CD14-positive monocyte (primary cell): ENCODE measurements at regions not wholly inside any gene's neighbourhood (a gene's known extent, or its start where the extent isn't known, plus 50 kb on each side); places are given as distances from the start of the nearest gene placed in this dataset.

ENCODE experiments used
- DNase-seq, 3 donors: peaks; one replicate each; pipeline ENCODE4 v3.0.0-alpha.2; 2011 to 2022
- H2AFZ ChIP-seq: 2 replicates; pipeline ENCODE4 v1.6.0; 2012; ENCODE audit warnings: mild to moderate bottlenecking, low read depth, low read length, inconsistent platforms; ENCODE audit not compliant: insufficient read depth, poor library complexity, severe bottlenecking
- H3K27ac ChIP-seq, 2 donors: 1 replicate in 1 of 2; 2 replicates in 1 of 2; pipeline ENCODE4 v1.5.1; 2012 to 2013; ENCODE audit warnings: low read length in 2 of 2, control low read depth in 1 of 2, inconsistent platforms in 1 of 2, low read depth in 1 of 2, mild to moderate bottlenecking in 1 of 2
- H3K27me3 ChIP-seq, 2 donors: one replicate each; pipeline versions ENCODE4 v1.6.0 to v1.6.1; 2011 to 2013; ENCODE audit warnings: low read length in 2 of 2; ENCODE audit not compliant: control insufficient read depth in 2 of 2, insufficient read depth in 2 of 2
- H3K36me3 ChIP-seq, 2 donors: replicated peaks in 1 of 2; 1 replicate in 1 of 2; 2 replicates in 1 of 2; pipeline versions ENCODE4 v1.5.1 to v1.6.1; 2012 to 2013; ENCODE audit warnings: low read length in 2 of 2, control low read depth in 1 of 2, inconsistent platforms in 1 of 2, mild to moderate bottlenecking in 1 of 2; ENCODE audit not compliant: insufficient read depth in 2 of 2, control insufficient read depth in 1 of 2
- H3K4me1 ChIP-seq, 2 donors: 1 replicate in 1 of 2; 2 replicates in 1 of 2; pipeline versions ENCODE4 v1.5.1 to v1.6.1; 2012 to 2013; ENCODE audit warnings: low read length in 2 of 2, control low read depth in 1 of 2, inconsistent platforms in 1 of 2, mild to moderate bottlenecking in 1 of 2, moderate library complexity in 1 of 2; ENCODE audit not compliant: insufficient read depth in 2 of 2, control insufficient read depth in 1 of 2
- H3K4me2 ChIP-seq: replicated peaks from 2 replicates; pipeline ENCODE3; 2012; ENCODE audit warnings: low read length, moderate library complexity, mild to moderate bottlenecking; ENCODE audit not compliant: poor library complexity, severe bottlenecking; ENCODE audit errors: extremely low read depth
- H3K4me3 ChIP-seq, 3 experiments: fragments of 200-600 bp in 1 of 3; sonication (generic) in 1 of 3; replicated peaks in 1 of 3; 1 replicate in 2 of 3; 2 replicates in 1 of 3; pipeline ENCODE4 v1.5.1; 2011 to 2013; ENCODE audit warnings: low read length in 3 of 3, mild to moderate bottlenecking in 3 of 3, control low read depth in 2 of 3, low read depth in 2 of 3, inconsistent platforms in 1 of 3, moderate library complexity in 1 of 3
- H3K79me2 ChIP-seq: 2 replicates; pipeline ENCODE4 v1.6.0; 2012; ENCODE audit warnings: mild to moderate bottlenecking, control low read depth, inconsistent platforms, low read length, moderate library complexity; ENCODE audit not compliant: insufficient read depth
- H3K9ac ChIP-seq: 2 replicates; pipeline ENCODE4 v1.6.0; 2017; ENCODE audit warnings: low read length, mild to moderate bottlenecking; ENCODE audit not compliant: insufficient read depth, poor library complexity, severe bottlenecking
- H3K9me3 ChIP-seq, 2 donors: replicated peaks in 1 of 2; 1 replicate in 1 of 2; 2 replicates in 1 of 2; pipeline versions ENCODE4 v1.5.1 to v1.6.1; 2012 to 2013; ENCODE audit warnings: low read length in 2 of 2, control low read depth in 1 of 2; ENCODE audit not compliant: control insufficient read depth in 1 of 2, insufficient read depth in 1 of 2
- H4K20me1 ChIP-seq: 2 replicates; pipeline ENCODE4 v1.6.0; 2012; ENCODE audit warnings: mild to moderate bottlenecking, low read length, control low read depth, moderate library complexity; ENCODE audit not compliant: insufficient read depth
- H3K27ac Mint-ChIP-seq, 7 donors: one replicate each; pipeline ENCODE4 v1.8.0; 2020; ENCODE audit warnings: mild to moderate bottlenecking in 7 of 7, mixed read lengths in 7 of 7, moderate library complexity in 6 of 7, inconsistent platforms in 2 of 7
- H3K27me3 Mint-ChIP-seq, 3 donors: one replicate each; pipeline ENCODE4 v1.8.0; 2021 to 2022; ENCODE audit warnings: low read depth in 3 of 3, mild to moderate bottlenecking in 3 of 3, mixed read lengths in 3 of 3, moderate library complexity in 3 of 3, inconsistent platforms in 1 of 3
- H3K36me3 Mint-ChIP-seq, 2 donors: one replicate each; pipeline ENCODE4 v1.8.0; 2020; ENCODE audit warnings: mixed read lengths in 2 of 2, inconsistent platforms in 1 of 2, mild to moderate bottlenecking in 1 of 2
- H3K4me1 Mint-ChIP-seq: one replicate; pipeline ENCODE4 v1.8.0; 2020; ENCODE audit warnings: mild to moderate bottlenecking, mixed read lengths
- H3K4me3 Mint-ChIP-seq, 2 donors: one replicate each; pipeline ENCODE4 v1.8.0; 2020; ENCODE audit warnings: mild to moderate bottlenecking in 2 of 2, mixed read lengths in 2 of 2, moderate library complexity in 1 of 2
- H3K9me3 Mint-ChIP-seq, 7 donors: one replicate each; pipeline ENCODE4 v1.8.0; 2020 to 2022; ENCODE audit warnings: mixed read lengths in 7 of 7, mild to moderate bottlenecking in 6 of 7, moderate library complexity in 6 of 7, inconsistent platforms in 2 of 7
- WGBS: methylation state at CpG from one replicate; pipeline ENCODE4 v1.1.5; 2013; ENCODE audit warnings: missing lambda C conversion rate; ENCODE audit not compliant: insufficient coverage; 5-methylcytosine and 5-hydroxymethylcytosine counted together
- intact Hi-C, 2 donors: fragments of 100-400 bp; cut with micrococcal nuclease; formaldehyde crosslinking; loops; one replicate each; pipeline versions ENCODE4 v1.15.0 to v1.15.1; 2023
- TF ChIP-seq, protein P1 (sequence below): fragments of 200-600 bp; IDR thresholded peaks from one replicate; pipeline ENCODE4 v1.8.0; 2022; ENCODE audit warnings: antibody characterized with exemption, mild to moderate bottlenecking

GRCh38 chr3:152629363-152630122 is 205.4 kb upstream of the P2RY1 start:
- Histone ChIP-seq H3K4me2 (no peak overlapping the region), H3K27me3 (no peaks in the 10 kb centered on the region), H4K20me1 (no peaks in the 10 kb centered on the region), H3K79me2 (no peaks in the 10 kb centered on the region), H3K9me3 (no peaks in the 10 kb centered on the region), H3K36me3 (no peaks in the 10 kb centered on the region), H3K9ac (no peak overlapping the region), H3K27ac (no peak overlapping the region), H2AFZ (no peak overlapping the region), H3K4me3 (no peak overlapping the region), H3K4me1 (no peaks in the 10 kb centered on the region)
- 100% methylated on average over 1 of the region's 7 CpGs for WGBS
- intact Hi-C loops: no loop called here
- no peak overlapping the region for H3K27ac Mint-ChIP-seq
- no peaks in the 10 kb centered on the region for H3K4me1 Mint-ChIP-seq
- no peaks in the 10 kb centered on the region for H3K36me3 Mint-ChIP-seq
- no peak for DNase-seq
- TF ChIP-seq, protein P1, sequence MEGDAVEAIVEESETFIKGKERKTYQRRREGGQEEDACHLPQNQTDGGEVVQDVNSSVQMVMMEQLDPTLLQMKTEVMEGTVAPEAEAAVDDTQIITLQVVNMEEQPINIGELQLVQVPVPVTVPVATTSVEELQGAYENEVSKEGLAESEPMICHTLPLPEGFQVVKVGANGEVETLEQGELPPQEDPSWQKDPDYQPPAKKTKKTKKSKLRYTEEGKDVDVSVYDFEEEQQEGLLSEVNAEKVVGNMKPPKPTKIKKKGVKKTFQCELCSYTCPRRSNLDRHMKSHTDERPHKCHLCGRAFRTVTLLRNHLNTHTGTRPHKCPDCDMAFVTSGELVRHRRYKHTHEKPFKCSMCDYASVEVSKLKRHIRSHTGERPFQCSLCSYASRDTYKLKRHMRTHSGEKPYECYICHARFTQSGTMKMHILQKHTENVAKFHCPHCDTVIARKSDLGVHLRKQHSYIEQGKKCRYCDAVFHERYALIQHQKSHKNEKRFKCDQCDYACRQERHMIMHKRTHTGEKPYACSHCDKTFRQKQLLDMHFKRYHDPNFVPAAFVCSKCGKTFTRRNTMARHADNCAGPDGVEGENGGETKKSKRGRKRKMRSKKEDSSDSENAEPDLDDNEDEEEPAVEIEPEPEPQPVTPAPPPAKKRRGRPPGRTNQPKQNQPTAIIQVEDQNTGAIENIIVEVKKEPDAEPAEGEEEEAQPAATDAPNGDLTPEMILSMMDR: no peak
- H3K27me3 Mint-ChIP-seq: no peaks in the 10 kb centered on the region
- H3K9me3 Mint-ChIP-seq: peaks cover 0 to 7% (median 0%) of the 10 kb centered on the region in 7 donors
- H3K4me3 Mint-ChIP-seq: no peak overlapping the region

DNA sequence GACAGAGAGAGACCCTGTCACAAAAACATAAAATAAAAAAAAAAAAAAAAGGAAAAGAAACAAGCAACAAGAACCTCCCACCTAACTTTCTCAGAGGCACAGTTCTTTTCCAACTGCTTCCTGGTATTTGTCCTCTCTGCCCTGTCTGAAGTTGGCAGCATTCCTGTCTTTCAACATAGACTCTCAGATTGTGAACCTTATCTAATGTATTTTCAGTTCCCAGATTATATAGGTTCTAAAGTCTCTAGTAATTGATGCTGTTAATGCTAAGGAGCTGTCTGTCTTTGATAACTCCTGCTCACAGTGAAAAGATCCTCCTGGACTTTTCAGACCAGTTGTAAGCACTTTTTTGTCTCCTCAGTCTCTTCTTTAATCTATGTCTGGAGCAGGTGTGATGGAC is 199.5 kb upstream of the P2RY1 start:
- intact Hi-C loops: no loop called here
- Histone ChIP-seq H3K9ac (no peak overlapping the region), H3K4me1 (no peaks in the 10 kb centered on the region), H3K36me3 (no peaks in the 10 kb centered on the region), H2AFZ (no peak overlapping the region), H3K4me3 (no peak overlapping the region), H3K9me3 (no peaks in the 10 kb centered on the region), H3K79me2 (no peaks in the 10 kb centered on the region), H4K20me1 (no peaks in the 10 kb centered on the region), H3K27me3 (no peaks in the 10 kb centered on the region), H3K4me2 (no peak overlapping the region), H3K27ac (no peak overlapping the region)
- Mint-ChIP-seq H3K27ac (no peak overlapping the region), H3K36me3 (no peaks in the 10 kb centered on the region), H3K4me3 (no peak overlapping the region), H3K27me3 (peaks cover 0 to 2% (median 0%) of the 10 kb centered on the region in 3 donors), H3K9me3 (peaks cover 0 to 3% (median 0%) of the 10 kb centered on the region in 7 donors), H3K4me1 (no peaks in the 10 kb centered on the region)
- no peak for DNase-seq
- TF ChIP-seq, protein P1: no peak
